ENCODE measurements at regions not wholly inside any gene's neighbourhood (a gene's known extent, or its start where the extent isn't known, plus 50 kb on each side); places are given as distances from the start of the nearest gene placed in this dataset.

GRCh38 chr2:18365342-18365741 lies 195.1 kb downstream of the RDH14 start:
- TF ChIP-seq CTCF (IDR thresholded peaks at IDR 0.05; ENCODE audit: extremely low read depth in 1 of 2, insufficient read depth in 1 of 2, low read depth in 1 of 2, low read length in 2 of 2) (no peak), POLR2A (IDR thresholded peaks at IDR 0.05; ENCODE audit: low read depth, low read length) (no peak), POLR2AphosphoS5 (IDR thresholded peaks at IDR 0.05; ENCODE audit: insufficient read depth, low read depth, low read length) (no peak), EZH2 (IDR thresholded peaks at IDR 0.05; ENCODE audit: borderline replicate concordance, low read depth, low read length, severe bottlenecking) (no peak), JUN (IDR thresholded peaks at IDR 0.05; ENCODE audit: borderline replicate concordance, insufficient read depth, insufficient read length, low read depth) (no peak)

Measured in endothelial cell of umbilical vein (primary cell).